GM04504 (cell line): ENCODE measurements at regions not wholly inside any gene's neighbourhood (a gene's known extent, or its start where the extent isn't known, plus 50 kb on each side); places are given as distances from the start of the nearest gene placed in this dataset.
"Not testable (repeated sequence)": the region's sequence is repeated elsewhere in the genome, so short reads cannot be mapped to it uniquely, and the experiment has no call there.

ENCODE experiments used
- DNase-seq: peaks from one replicate; pipeline ENCODE4 v3.0.0-alpha.2; 2012; ENCODE audit warnings: low read depth

GRCh38 chr17:53490447-53490968, 332.2 kb upstream of the KIF2B start:
- no peak for DNase-seq

- DNase-seq, result no peak
These were observed 339.0 kb upstream of the KIF2B start for GRCh38 chr17:53483704-53484103.

- DNase-seq, result no peak
These were observed 347.7 kb upstream of the KIF2B start for GRCh38 chr17:53475002-53475401.

- DNase-seq, result no peak
These were observed 350.1 kb upstream of the KIF2B start for GRCh38 chr17:53472586-53472985.

GRCh38 chr17:53471514-53471913, 351.2 kb upstream of the KIF2B start:
- DNase-seq, result no peak

GRCh38 chr17:53470626-53471025, 352.1 kb upstream of the KIF2B start:
- DNase-seq, result no peak

- no peak for DNase-seq
These were observed 356.0 kb upstream of the KIF2B start for GRCh38 chr17:53466733-53467132.

- DNase-seq, result not testable (repeated sequence)
These were observed 358.3 kb upstream of the KIF2B start for GRCh38 chr17:53464396-53464795.

GRCh38 chr17:53463363-53463762, 359.4 kb upstream of the KIF2B start:
- DNase-seq, result no peak

- no peak for DNase-seq
These were observed 360.3 kb upstream of the KIF2B start for GRCh38 chr17:53462393-53462811.

- DNase-seq, result not testable (repeated sequence)
These were observed 366.8 kb upstream of the KIF2B start for GRCh38 chr17:53455943-53456342.

- DNase-seq, result no peak
These were observed 368.4 kb upstream of the KIF2B start for GRCh38 chr17:53454337-53454736.

GRCh38 chr17:53449324-53449723, 373.4 kb upstream of the KIF2B start:
- DNase-seq, result no peak

- no peak for DNase-seq
These were observed 393.8 kb upstream of the KIF2B start for GRCh38 chr17:53428913-53429312.

GRCh38 chr17:53426505-53426904, 396.2 kb upstream of the KIF2B start:
- no peak for DNase-seq

- no peak for DNase-seq
These were observed 402.6 kb upstream of the KIF2B start for GRCh38 chr17:53420035-53420641.

- no peak for DNase-seq
These were observed 413.1 kb upstream of the KIF2B start for GRCh38 chr17:53409588-53409987.

- DNase-seq, result no peak
These were observed 415.8 kb upstream of the KIF2B start for GRCh38 chr17:53406907-53407306.

- no peak for DNase-seq
These were observed 431.5 kb upstream of the KIF2B start for GRCh38 chr17:53391197-53391596.

GRCh38 chr17:53390575-53390974, 432.2 kb upstream of the KIF2B start:
- DNase-seq, result no peak

GRCh38 chr17:53387745-53388144, 435.0 kb upstream of the KIF2B start:
- DNase-seq, result no peak

- DNase-seq, result no peak
These were observed 468.8 kb upstream of the KIF2B start for GRCh38 chr17:53353919-53354351.

GRCh38 chr17:53344778-53345177, 477.9 kb upstream of the KIF2B start:
- DNase-seq, result no peak

- DNase-seq, result no peak
These were observed 486.4 kb upstream of the KIF2B start for GRCh38 chr17:53336281-53336680.
